NOMO-1 (cell line): ENCODE measurements at regions not wholly inside any gene's neighbourhood (a gene's known extent, or its start where the extent isn't known, plus 50 kb on each side); places are given as distances from the start of the nearest gene placed in this dataset.
"Not testable (repeated sequence)": the region's sequence is repeated elsewhere in the genome, so short reads cannot be mapped to it uniquely, and the experiment has no call there.

Experiments used
- DNase-seq, 2 experiments: peaks; one replicate each; lab custom pipeline; 2025; ENCODE audit not compliant: unreplicated experiment in 2 of 2; lab: John Stamatoyannopoulos, UW

DNA sequence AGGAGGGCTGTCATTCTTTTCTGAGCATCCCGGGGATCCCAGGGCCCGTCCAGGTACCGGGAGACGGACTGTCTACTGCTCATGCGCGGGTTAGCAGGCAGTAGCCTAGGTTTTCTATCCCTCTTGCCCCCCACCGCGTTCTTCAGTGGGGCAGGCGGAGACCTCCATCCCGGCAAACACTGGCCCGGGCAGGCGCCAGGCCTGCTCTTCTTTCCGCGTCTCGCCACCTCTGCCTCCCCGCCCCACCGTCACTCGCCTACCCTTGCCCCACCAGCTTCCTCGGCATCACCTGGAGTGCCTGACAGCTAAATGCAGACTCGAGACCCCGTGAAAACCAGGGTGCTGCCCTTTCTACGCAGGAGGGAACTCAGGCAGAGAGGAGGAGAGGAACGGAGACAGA is 1937.7 kb upstream of the DEFB115 start:
- DNase-seq: no peak

DNA sequence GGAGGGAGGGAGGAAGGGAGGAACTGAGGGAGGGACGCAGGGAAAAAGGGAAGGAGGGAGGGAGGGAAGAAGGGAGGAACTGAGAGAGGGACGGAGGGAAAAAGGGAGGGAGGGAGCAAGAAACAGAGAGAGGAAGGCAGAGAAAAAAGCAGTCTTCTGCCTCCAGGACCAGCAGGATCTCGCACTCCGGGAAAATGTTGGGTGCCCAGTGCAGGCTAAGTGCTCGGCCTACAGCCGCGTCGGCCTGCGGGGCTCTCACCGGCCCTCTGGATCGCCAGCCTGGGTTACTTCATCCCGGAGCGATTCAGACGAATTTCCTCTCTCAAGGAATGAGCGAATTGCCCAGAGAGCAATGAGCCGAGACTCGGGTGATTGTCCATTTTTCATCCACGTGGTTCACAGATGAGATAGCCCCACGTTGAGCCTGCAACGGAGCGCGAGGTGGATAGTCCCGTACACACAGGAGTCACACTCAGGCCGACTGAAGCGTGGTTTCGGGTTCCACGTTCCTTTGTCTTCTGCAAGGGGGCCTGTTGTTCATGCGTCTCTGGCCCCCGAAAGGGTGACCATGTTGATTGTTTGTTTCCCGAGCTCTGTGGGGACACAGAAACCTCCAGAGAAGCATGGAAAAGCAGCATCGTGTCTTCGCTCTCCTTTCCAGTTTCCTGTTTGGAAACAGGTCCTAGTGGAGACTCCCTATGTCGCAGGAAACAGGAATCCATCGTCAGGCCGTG is 1937.1 kb upstream of the DEFB115 start:
- not testable (repeated sequence) for DNase-seq

DNA sequence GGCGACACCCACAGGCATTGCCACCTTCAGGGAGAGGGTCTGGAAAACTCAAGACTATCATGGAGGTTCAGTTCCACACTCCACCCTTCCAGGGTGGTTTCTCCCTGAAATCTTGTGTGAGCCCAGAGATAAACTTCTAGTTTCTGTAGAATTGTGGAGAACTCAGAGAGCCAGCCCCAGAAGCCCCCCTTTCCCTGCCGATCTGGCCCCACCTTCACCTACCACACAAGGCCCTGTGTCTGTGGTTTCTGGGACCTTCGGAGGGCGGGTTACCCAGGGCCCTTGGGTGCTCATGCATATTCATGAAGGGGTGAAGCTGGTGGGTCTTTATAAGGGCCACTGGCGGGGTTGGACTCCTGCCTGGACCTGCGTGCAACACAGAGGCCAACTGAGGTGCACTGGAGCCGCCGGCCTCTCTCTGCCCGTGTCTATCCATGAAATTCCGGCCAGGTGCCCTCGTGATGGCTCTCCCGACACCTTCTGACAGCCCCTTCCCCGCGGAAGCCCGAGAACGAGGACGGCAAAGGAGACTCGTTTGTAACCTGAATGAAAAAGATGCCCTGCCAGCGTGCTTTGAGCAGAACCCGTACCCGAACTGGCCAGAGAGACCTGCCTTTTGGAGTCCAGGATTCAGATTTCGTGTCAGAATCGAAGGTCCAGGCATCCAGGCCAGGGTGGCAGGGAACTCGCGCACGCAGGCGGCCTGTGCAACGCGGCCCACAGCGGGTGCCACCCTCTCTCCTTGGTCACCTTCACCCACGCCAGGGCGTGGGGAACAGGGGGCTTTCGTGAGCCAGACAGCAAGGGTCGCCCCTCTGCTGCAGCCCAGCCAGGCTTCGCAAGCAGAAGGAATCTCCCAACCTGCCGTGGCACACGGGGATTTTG is 1933.6 kb upstream of the DEFB115 start:
- not testable (repeated sequence) for DNase-seq

DNA sequence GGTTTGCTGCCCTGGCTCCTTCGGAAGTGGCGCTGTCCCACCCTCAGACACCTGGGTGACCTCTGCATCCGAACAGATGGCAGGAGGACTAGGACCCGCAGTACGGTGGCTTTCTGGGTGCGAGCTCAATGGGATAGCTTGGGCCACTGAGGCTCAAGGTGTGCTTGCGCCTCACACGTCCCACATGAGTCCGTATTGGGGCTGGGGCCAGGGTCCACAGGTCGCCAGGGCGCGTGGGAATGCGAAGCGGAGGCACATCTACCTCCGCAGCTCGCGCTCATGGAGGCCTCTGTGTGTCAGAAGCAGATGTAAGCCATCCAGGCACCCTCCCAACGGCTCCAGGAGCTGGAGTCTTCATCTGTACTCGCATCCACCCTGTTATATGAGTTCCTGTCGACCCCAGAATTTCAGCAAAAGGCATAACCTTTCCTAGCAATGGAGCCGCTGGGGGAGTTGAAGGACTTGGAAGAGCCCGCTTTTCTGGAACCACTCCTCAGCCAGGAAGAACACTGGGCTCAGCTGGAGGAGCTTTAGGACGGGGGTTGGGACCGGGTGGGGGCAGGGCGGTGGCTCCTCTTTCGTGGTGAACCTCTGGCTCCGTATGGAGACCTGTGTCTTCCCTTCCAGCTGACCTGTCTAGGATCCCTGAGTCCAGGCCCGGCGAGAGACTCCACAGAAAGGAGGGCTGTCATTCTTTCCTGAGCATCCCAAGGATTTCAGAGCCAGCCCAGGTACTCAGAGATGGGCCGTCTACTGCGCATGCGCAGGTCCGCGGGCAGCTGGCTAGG is 1932.8 kb upstream of the DEFB115 start:
- DNase-seq: not testable (repeated sequence)

DNA sequence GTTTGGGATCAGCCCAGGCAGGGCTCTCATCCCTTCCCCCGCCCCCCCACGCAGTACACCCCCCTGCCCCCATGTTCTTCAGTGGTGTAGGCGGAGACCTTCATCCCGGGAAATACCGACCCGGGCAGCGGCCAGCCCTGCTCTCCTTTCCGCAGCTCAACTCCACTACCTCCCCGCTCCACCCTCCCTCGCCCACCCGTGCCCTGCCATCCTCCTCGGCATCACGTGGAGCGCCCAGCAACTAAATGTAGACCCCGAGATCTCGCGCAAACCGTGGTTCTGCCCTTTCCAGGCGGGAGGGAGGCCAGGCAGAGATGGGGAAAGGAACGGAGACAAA is 1932.2 kb upstream of the DEFB115 start:
- DNase-seq: no peak

DNA sequence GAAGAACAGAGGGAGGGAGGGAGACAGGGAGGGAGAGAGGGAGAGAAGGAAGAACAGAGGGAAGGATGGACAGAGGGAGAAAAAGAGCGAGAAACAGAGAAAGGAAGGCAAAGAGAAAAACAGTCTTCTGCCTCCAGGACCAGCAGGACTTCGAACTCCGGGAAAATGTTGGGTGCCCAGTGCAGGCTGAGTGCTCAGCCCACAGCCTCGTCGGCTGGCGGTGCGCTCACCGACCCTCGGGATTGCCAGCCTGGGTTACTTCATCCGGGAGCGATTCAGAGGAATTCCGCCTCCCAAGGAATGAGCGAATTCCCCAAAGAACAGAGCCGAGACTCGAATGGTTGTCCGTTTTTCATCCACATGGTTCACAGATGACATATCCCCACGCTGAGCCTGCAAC is 1931.7 kb upstream of the DEFB115 start:
- not testable (repeated sequence) for DNase-seq

DNA sequence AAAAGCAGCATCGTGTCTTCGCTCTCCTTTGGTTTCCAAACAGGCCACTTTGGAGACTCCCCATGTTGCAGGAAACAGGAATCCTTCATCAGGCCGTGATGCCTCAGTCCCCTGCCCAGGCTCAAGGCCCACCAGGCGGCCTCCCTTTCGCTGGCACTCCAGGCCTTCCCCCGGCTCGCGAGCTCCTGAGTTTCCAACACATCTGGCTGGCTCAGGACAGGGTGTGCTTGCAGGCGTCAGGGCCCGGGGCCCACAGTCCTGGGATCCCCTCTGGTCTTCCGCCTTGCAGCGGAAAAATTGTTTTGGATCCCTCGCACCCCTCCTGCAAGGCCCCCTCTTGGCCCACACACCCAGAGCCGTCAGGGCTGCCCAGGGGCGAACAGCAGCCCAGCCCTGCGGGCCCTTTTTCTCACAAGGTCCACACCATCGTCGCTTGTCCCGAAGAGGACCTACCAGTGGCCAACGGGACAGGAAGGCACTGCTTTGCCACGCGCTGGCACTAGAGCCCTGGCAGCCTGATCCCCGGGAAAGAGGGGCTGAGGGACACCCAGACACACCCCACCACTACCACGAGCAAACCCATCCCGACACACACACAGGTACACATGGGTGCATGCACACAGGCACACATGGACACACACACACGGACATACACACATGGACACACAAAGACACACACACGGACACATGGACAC is 1930.9 kb upstream of the DEFB115 start:
- DNase-seq: no peak

DNA sequence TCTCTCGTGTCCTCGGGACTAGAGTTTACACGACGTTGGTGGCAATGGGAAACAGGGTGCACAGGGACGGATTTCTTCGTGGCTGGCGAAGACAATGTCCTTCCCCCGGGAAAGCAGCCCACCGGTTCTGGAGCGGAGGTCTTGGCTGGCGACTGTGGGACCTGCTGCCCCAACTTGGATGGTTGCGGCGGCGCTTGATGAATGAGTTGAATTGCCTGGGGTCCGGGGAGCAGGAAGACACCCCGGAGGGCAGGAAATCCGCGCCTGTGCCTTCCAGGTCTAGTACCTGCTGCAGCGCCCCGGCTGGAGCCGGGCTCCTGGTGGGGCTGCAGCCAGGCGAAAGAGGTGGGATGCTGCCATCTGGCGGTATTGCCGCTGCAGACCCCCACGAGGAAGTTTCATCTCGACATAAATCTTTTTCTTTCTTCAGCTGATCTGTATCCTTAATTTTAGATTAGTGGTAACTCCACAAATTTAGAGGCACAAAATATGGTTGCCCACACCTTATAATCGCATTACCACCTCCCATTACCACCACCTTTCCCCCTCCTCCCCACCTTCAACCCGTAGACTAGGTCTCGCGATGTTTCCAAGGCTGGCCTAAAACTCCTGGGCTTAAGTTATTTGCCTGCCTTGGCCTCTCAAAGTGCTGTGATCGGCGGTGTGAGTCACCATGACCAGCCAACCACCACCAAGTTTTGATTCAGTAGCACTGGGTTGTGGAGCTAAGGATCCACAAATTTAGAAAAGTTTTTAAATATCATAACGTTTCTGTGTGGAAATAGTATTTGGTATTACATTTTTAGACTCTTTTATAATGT is 1929.7 kb upstream of the DEFB115 start:
- DNase-seq: not testable (repeated sequence)

DNA sequence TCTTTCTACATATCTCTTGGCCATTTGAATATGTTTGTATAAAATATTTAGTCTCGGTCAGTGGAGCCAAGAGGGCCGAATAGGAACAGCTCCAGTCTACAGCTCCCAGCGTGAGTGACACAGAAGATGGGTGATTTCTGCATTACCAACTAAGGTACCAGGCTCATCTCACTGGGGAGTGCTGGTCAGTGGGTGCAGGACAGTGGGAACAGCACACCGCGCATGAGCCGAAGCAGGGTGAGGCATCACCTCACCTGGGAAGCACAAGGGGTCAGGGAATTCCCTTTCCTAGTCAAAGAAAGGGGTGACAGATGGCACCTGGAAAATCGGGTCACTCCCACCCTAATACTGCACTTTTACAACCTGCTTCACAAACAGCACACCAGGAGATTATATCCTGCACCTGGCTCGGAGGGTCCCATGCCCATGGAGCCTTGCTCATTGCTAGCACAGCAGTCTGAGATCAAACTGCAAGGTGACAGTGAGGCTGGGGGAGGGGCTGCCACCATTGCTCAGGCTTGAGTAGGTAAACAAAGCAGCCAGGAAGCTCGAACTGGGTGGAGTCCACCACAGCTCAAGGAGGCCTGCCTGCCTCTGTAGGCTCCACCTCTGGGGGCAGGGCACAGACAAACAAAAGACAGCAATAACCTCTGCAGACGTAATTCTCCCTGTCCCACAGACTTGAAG is 1926.9 kb upstream of the DEFB115 start:
- DNase-seq: not testable (repeated sequence)

DNA sequence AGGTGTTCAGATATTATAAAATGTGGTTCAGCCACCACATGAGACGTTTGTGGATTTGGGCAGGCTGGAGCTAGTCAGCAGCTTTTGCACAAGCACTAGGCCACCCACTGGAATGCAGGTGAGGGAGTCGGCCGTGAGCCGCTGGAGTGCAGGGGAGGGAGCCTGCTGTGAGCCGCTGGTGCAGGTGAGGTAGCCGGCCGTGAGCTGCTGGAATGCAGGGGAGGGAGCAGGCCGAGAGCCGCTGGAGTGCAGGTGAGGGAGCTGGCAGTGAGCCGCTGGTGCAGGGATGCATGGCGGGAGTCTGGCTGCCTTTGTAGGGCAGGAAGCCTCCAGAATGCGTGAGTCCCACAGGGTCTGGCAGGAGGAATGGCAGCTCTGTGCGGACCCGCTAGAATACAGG is 1907.6 kb upstream of the DEFB115 start:
- no peak for DNase-seq

DNA sequence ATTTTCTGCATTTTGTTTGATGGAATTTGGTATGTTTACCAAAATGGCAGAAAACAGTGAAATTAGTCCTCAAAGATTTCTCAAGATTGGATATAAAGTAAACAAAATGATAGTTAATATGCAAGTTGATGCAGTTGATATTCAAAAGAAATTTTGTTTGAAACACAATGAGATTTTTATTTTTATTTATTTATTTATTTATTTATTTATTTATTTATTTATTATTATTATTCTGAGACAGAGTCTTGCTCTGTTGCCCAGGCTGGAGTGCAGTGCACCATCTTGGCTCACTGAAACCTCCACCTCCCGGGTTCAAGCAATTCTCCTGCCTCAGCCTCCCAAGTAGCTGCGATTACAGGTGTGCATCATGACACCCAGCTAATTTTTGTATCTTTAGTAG is 1881.5 kb upstream of the DEFB115 start:
- DNase-seq: not testable (repeated sequence)

DNA sequence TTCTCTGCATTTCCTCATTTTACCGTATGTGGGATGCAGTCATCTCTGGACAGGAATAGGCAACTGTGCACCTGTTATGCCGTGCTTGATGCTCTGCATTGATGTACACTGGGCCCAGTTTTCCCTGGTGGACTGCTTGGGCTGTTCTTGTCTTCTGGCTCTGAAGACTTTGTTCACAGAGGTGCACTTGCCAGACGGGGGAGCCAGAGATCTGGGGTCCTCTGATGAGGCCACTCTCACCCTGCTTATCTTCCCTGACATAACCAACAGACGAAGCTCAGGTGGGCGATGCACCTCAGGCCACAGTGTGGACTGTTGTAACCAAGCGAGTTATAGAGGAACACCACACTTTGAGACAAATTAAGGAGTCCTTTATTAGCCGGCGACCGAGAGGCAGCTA is 1864.6 kb upstream of the DEFB115 start:
- DNase-seq: not testable (repeated sequence)

DNA sequence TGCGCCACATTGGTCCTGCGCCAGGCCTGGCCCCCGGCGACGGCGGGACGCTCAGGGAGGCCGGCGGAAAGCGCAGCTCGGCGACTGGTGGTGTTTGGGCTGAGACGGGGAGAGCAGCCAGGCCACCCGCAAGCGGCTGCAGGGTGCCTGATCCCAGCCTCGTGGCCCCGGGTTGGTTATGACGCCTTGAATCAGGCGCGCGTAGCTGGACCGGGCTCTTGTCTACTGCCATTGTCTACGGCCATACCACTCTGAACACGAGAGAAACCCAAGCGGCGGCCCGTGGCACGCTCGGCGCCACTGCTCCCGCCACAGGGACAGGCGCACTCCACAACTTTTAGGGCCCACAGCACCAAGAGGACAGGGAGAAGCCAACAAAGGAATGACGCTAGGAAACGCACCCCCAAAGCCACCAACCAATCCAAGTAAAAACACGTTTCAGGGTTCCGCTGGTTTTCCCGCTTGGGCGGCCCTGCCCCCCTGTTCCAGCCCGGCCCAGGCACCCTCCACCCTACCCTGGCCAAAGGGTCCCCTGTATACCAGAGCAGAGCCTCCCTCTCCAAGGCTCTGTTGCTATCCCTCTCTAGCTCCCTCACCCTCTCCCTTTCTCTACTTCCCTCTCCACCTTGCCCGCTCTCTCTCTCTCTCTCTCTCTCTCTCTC is 1849.3 kb upstream of the DEFB115 start:
- no peak for DNase-seq

DNA sequence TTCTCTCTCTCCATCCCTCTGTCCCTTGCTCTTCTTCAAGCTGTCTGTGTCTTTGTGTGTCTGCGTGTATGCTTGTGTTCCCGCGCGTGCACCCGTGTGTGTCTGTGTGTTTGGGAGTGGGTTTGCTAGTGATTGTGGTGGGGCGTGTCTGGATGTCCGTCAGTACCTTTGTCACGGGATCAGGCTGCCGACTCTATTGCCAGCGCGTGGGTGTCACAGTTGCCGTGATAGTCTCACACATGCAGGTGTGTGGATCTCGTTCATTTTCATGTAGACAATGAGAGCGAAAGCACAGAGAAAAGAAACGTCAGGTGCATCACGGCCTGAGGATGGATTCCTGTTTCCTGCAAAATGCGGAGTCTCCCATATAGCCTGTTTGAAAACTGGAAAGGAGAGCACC is 1848.8 kb upstream of the DEFB115 start:
- DNase-seq: not testable (repeated sequence)

DNA sequence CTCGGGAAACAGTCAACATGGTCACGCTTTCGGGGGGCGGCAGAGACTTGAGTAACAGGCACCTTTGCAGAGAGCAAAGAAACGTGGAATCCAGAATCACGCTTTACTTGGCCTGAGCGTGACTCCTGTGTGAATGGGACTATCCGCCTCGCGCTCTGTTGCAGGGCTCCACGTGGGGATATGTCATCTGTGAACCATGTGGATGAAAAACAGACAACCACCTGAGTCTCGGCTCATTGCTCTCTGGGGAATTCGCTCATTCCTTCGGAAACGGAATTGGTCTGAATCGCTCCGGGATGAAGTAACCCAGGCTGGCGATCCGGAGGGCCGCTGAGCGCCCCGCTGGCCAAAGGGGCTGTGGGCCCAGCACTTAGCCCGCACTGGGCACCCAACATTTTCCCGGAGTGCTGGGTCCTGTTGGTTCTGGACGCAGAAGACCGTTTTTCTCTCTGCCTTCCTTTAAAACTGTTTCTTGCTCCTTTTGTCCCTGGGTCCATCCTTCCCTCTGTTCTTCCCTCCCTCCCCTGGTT is 1848.2 kb upstream of the DEFB115 start:
- not testable (repeated sequence) for DNase-seq

DNA sequence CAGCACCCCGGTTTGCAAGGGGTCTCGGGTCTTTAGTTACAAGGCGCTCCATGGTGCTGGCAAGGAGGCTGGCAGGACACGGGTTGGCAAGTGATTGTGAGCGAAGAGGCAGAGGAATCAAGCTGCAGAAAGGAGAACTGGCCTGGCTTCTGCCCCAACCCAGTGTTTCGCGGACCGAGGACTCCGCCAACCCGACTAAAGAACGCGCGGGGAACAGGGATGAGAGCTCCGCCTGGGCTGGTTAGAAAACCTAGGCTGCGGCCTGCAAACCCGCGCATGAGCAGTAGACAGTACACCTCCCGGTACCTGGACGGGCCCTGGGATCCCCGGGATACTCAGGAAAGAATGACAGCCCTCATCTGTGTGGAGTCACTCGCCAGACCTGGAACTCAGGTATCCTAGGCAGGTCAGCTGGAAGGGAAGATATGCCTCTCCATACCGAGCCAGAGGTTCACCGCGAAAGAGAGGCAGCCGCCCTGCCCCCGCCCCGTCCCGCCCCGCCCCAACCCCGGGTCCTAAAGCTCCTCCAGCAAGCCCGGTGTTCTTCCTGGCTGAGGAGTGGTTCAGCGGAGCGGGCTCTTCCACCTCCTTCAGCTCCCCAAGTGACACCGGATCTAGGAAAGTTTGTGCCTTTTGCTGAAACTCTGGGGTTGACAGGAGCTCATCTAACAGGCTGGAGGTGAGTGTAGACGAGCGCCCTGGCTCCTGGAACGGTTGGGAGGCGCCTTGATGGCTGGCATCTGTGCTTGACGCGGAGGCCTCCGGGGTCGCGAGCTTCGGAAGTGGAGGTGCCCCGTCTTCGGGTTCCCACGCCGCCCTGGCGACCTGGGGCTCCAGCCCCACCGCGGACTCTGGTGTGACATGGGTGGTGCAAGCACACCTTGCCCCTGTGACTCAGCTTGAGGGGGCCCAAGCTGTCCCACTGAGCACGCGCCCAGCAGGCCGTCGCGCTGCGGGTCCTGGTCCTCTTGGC is 1847.3 kb upstream of the DEFB115 start:
- no peak for DNase-seq

DNA sequence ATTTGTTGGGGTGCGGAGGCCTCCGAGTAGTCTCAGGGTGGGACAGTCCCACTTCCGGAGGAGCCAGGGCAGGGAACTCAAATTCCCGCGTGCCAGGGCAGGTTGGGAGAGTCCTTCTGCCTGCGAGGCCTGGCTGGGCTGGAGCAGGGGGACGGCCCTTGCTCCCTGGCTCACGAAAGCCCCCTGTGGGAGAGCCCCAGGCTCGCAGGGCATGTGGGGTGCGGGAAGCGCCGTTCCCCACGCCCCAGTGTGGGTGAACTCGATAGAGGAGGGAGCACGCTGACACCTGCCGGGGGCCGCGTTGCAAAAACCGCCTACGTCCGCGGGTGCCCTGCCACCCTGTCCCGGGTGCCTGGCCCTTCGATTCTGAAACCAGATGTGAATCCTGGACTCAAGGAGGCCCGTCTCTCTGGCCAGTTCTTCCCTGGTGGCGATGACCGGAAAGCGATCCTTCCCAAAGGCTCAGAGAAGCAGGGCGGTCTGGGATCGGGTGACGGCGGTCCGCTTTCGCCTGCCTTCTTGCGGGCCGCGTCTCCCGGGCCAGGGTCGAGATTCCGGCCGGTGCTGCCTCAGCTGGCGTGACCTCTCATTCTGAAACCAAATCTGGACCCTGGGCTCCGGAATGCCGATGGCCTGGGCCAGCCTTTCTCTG is 1846.5 kb upstream of the DEFB115 start:
- no peak for DNase-seq
